HG03432 (cell line): ENCODE measurements at regions not wholly inside any gene's neighbourhood (a gene's known extent, or its start where the extent isn't known, plus 50 kb on each side); places are given as distances from the start of the nearest gene placed in this dataset.

Source experiments
- ATAC-seq: cut with Tn5 transposase; IDR thresholded peaks from one replicate; pipeline ENCODE4 v1.9.1; 2021; ENCODE audit warnings: mild to moderate bottlenecking, moderate library complexity; ENCODE audit not compliant: unreplicated experiment

DNA sequence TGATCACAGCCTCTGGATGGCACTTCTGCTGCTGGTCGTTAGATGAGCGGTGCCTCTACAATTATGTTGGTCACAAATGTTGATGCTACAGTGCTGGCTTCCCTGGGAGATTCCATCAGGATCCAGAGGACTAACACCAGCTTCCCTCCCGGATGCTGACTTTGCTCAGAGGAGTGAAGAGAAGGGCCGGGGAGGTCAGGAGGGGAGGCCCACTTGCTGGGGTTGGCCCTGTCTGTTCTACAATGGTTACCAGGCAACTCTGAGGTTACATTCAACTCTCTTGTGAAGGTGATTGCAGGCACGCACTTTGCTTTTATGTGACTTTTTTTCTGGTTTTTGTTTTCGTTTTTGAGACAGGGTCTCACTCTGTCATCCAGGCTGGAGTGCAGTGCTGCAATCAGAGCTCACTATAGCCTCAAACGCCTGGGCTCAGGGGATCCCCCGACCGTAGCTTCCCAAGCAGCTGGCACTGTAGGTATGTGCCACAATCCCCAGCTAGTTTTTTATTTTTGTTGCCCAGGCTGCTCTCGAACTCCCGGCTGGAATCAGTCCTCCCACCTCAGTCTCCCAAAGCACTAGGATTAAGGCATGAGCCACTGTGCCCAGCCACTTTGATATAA is 112.5 kb downstream of the ADSS2 start:
- no peak for ATAC-seq

DNA sequence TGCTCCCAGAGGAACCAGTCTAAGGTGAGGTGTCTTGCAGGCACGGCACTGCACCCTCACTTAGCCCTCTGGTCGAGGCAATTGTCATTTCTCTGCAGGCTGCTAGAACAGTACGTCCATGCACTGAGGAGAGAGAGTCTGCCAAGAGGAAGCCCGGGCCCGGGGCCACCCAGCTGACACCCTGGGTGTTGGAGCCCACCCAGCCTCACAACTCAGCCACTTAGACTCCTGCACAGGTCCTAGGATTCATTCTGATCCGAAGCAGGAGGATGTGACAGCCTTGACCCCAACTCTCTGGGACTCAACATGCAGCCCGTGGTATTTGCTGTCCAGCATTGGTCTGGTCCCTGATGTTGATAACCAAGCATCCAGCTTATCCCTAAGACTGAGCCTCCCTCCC is 111.9 kb downstream of the ADSS2 start:
- ATAC-seq: no peak

DNA sequence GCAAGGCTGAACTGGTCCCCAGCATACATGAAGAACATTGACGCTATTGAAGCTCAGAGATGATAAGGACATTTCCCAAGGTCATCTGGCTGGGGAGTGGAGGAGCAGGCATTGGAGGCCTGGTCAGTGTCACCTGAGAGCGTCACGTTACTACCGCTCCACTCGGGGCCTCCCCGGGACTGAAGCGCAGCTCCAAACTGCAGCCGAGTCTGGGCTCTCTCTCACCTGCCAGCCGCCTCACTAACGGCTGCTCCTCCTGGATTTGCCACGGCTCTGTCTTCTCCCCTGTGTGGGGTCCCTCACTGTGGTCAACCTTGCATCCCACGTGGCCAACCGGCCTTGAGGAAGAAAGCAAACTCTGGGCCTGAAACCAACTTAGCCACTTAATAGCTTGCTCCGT is 111.3 kb downstream of the ADSS2 start:
- ATAC-seq: no peak

DNA sequence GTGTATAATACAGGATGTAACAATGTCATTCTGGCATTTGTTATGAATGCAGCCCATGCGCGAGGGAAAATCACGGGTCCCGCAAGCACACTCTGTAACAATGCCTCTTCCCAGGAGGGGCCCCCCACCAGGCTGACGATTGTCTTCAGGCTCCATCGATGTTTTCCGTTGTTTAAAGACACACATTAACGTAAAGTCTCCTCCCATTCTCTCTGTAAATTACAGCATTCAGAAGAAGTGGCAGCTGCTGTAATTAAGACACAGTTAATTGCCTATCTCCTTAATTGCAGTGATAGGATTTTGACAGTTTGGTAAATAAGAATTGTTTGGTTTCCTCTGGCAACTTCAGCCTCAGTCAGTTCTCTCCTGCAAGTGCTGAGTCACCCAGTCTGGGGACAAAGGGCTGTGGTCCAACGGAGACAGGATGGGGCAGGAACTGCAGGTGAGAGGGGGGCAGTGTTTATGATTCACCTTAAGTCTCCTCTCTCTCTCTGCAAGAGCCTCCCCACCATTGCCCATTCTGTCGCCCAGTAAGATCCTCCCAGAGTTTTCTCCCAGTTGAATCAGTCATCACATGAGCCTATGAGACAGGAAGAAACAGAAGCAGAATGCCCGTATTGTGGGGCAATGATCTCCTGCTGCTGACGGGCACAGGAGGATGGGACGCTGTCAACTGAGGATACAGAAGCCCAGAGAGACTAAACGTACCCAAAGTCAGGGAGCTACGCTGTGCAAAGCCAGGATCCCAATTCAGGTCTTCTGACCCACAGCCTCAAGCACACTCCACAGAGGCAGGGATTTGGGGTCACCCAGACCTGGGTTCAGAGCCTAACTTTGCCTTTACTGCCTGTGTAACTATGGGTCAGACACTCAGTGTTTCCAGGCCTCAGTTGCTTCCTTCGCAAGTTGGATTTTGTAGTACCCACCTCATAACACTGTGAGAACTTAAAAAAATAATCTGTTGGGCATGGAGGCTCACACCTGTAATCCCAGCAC is 110.0 kb downstream of the ADSS2 start:
- peak; percentile 46 for ATAC-seq

DNA sequence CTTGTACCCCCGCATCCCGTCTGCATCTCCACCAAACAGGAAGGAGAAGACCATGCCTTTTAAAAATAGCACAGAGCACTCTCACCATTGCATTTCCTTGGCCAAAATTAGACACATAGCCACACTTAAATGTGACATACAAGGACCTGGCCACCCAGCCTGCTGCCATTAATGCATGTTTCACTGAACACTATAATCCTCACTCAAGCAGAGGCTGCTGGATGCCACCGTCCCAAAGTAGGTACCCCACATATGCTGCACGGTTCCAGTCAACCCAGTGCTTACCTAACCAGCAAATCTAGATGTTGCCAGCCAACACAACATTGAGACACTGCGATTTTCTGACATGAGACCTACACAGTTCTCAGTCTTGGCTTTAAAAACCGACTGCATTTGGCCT is 107.7 kb downstream of the ADSS2 start:
- no peak for ATAC-seq

DNA sequence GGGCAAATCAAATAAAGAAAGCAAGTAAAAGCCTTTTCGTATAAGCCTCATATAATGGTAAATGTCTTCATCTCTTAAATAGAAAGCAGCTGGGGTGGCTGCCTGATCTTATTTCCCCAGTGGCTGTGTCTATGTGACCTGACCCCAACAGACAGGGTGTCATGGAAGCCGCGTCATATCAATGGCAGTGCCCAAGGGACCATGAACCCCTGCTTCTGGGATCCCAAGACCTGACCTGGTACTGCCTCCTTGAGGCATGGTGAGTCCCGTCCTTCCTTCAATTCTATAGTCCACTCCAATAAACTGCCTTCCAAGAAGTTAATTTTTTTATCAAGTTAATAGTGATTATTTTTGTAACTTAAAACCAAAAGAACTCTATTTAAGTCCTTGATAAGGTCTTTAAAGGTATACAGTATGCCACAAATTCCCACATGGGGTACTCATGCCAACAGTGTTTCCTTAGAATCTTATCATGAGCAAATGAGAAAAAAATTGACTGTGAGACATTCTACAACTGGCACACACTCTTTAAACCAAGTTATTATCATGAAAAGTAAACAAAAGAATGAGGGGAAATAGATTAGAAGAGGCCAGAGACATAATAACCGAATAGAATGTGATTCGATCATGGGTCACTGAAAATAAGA is 104.6 kb downstream of the ADSS2 start:
- no peak for ATAC-seq

DNA sequence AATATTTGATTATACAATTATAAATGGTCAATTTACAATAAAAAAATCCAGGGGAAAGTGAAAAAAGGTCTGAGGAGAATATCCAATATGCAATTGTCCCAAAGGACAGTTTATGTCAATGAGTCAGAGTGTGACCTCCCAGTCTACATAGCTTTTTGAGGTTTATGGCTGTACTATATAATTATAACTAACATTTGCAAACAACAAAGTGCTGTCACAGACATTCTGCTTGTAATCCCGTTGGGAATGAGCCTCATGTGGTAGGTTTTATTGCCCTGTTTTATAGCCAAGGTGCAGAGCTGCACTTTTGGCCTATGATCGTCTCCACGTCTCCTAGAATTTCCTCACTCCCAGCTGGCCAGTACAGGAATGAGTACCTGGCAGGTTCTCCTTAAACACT is 103.8 kb downstream of the ADSS2 start:
- no peak for ATAC-seq

DNA sequence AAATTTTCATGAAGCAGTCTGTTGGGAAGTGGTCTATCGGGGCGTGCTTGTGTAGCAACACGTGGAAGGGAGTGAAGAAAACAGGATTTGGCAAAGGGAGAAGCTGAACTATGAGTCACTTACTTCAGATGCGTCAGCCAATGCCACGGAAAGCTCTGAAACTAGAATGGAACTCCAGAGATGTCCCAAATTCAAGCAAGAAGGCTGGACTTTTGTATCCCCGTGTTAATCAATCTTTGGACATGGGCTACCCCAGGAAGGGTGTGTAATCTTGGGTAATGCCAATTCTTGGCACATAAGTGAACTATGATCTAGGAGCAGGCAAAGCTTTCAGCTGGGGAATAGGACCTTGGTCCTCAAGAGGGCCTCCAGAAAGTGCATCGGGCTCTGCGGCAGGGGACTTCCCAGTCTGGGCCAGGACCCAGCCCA is 102.6 kb downstream of the ADSS2 start:
- no peak for ATAC-seq

DNA sequence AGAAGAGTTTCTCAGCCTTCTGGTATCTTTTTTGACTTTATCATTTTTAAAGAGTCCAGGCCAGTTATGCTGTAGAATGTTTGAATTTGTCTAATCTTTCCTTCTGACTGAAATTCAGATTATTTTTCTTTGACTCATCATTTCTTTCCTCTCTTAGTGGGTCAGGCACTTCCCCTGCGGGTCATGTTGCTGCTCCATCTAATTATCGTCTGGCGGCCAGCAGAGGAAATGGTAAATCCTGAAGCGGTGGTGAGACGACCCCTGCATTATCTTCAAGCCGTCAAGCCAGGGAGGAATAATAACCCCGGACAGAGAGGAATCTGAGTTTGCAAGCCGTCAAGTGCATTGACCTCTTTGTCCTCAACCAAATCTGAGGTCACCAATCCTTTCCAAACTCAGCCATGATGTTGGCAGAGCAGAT is 102.1 kb downstream of the ADSS2 start:
- ATAC-seq: no peak

DNA sequence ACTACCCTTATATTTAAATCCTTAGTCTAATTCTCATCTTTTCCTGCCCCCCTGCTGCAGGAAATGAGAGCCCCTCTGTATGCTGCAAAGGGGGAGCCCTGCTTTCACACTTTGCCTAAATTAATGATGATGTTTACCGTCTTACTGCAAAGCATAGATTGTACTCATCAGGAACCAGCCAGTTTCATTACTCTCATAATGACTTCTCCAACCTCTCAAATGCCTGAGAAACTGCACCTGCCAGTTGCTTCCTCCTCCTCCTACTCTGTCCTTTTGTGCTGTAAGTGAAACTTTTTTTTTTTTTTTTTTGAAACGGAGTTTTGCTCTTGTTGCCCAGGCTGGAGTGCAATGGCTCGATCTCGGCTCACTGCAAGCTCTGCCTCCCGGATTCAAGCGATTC is 101.7 kb downstream of the ADSS2 start:
- ATAC-seq: peak; percentile 90

DNA sequence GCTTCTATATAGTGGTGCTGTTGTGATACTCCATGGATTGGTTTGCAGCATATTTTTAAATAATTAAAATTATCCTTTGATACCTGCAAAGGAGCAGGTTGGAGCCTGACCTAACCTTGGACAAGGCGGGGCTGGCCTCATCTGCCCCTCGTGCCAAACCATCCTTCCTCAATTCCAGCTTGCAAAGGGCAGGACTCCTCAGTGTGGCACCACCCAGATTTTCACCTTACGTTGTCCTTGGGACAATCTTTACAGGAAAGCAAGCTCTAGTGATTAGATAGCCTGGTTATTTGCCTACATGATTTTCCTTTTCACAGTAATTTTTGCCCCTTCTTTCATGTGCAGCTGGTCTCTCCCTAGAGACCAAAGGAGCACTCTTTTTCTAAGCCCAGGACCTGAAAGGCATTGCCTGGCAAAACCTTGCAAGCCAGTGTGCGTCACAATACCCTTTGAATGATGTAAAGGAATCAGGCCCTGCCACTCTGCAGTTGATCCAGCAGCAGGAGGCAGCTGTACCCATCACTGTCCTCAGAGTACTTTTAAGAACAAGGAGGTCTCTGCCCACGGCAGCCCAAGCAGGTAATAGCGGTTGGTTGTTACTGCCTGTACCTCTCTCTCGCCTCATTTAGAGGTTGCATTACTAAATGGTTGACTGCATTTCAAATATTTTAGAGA is 99.4 kb downstream of the ADSS2 start:
- ATAC-seq: no peak

DNA sequence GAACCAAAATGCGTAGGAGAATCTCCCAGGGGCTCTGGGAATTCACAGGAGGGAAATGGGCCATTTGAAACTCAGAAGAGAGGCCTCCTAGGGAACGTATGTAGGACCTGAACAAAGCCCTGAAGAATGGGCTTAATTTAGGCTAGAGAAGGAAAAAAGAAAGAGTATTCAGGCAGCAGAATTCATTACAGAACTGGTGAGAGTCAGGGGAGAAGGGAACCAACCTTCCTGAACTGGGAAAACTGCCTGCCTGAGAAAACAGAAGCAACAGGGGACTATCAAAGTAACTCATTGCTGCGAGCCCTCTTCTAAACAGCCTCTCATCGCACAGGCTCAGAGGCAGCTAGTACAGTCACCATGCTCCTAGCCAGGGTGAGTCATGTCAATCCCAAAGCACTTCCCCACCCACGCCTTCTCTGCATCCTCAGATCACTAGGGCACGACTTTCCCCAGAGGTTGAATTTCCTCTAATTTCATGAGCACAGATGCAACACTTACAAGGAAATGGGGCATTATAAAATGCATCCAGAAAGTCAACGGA is 98.1 kb downstream of the ADSS2 start:
- ATAC-seq: peak; percentile 60

DNA sequence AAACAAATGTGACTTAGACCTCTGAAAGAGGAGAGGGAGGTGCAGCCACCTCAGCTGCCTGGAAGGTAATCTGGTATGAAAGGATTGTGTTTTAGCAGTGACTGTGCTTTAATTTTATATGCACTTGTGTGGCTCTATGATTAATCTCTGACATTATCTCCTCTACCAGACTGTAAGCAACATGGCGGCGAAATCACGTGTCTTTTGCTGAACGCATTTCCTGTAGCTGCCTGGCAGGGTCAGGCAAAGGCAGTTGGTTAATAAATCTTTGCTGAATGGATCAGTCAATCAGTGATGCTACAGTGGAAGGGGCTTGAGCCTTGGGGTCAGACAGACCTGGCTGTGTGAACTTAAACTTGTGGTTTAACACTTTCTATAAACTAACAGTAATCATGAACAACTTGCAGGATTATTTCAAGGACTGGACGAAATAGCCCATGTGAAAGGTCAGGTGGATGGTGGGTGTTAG is 96.9 kb downstream of the ADSS2 start:
- ATAC-seq: no peak

DNA sequence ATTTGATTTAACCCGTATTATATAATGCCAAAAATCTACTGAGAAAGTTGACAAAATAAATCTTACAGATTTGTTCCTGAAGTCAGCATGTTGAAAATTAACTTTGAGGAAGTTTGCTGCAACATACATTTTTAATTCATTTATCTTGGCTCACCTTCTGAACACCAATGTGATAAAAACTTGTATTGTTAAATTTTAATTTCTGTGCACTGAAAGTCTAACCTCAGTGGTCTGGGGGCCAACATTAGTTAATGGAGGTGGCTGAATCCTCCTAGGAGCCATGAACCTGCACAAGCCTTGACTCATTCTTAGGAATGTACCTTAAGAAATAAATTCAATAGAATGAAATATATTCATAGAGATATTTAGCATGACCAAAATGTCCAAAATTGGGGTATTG is 95.3 kb downstream of the ADSS2 start:
- no peak for ATAC-seq
